ENCODE measurements at regions not wholly inside any gene's neighbourhood (a gene's known extent, or its start where the extent isn't known, plus 50 kb on each side); places are given as distances from the start of the nearest gene placed in this dataset.

GRCh38 chr2:568639-569235, 108.5 kb downstream of the TMEM18 start:
- no peak for TF ChIP-seq CTCF (IDR thresholded peaks at IDR 0.05)
- no peak for TF ChIP-seq POLR2A (IDR thresholded peaks at IDR 0.05)
- no peak for TF ChIP-seq POLR2AphosphoS5 (IDR thresholded peaks at IDR 0.05)
